AG09319 (cell line): ENCODE measurements at regions not wholly inside any gene's neighbourhood (a gene's known extent, or its start where the extent isn't known, plus 50 kb on each side); places are given as distances from the start of the nearest gene placed in this dataset.

Source experiments
- DNase-seq: peaks from one replicate; pipeline ENCODE4 v3.0.0-alpha.2; 2010; ENCODE audit warnings: low read depth; ENCODE audit errors: extremely low read depth
- CTCF ChIP-seq: IDR thresholded peaks from 2 replicates; pipeline ENCODE4 v1.5.1; 2011; ENCODE audit warnings: low read depth, mild to moderate bottlenecking, inconsistent platforms, low read length, moderate library complexity

GRCh38 chr3:193788189-193788991, 195.4 kb downstream of the OPA1 start:
- peak; percentile 72 for TF ChIP-seq CTCF
- no peak for DNase-seq

- DNase-seq = no peak
Observed at GRCh38 chr3:193789455-193789854, 196.4 kb downstream of the OPA1 start.

GRCh38 chr3:193790086-193790990, 197.3 kb downstream of the OPA1 start:
- TF ChIP-seq CTCF = no peak
- no peak for DNase-seq

More at GRCh38 chr3:193789455-193789854, 196.4 kb downstream of the OPA1 start:
- no peak for TF ChIP-seq CTCF

- DNase-seq = no peak
- no peak for TF ChIP-seq CTCF
Observed at GRCh38 chr3:193791041-193792032, 198.3 kb downstream of the OPA1 start.

- DNase-seq = no peak
- no peak for TF ChIP-seq CTCF
Observed at GRCh38 chr3:193793123-193793522, 200.1 kb downstream of the OPA1 start.

- no peak for TF ChIP-seq CTCF
- DNase-seq = no peak
Observed at GRCh38 chr3:193794002-193794881, 201.2 kb downstream of the OPA1 start.
